OCI-LY7 (cell line): ENCODE measurements at regions not wholly inside any gene's neighbourhood (a gene's known extent, or its start where the extent isn't known, plus 50 kb on each side); places are given as distances from the start of the nearest gene placed in this dataset.

ENCODE experiments used
- BruUV-seq: library from RNA; stranded (reverse); fragments of 400-500 nt; replicated peaks from 2 replicates; lab custom pipeline; 2021; lab: Mats Ljungman, UMichigan
- CTCF ChIA-PET: fragments of 300-600 bp; sonication (Branson Sonifier 250); formaldehyde crosslinking; loops from one replicate; lab custom pipeline; 2022; ENCODE audit warnings: antibody characterized with exemption; ENCODE audit not compliant: unreplicated experiment; lab: Charles Lee
- POLR2A ChIA-PET: fragments of 300-600 bp; sonication (Branson Sonifier 250); formaldehyde crosslinking; loops from one replicate; lab custom pipeline; 2022; ENCODE audit warnings: antibody characterized with exemption; lab: Charles Lee
- DNase-seq: peaks from one replicate; pipeline ENCODE4 v3.0.0-alpha.2; 2015; ENCODE audit warnings: low spot score
- H2AFZ ChIP-seq: fragments of 200-600 bp; sonication (generic), shearing (Covaris generic); 2 replicates; pipeline ENCODE4 v1.6.1; 2014; ENCODE audit warnings: mild to moderate bottlenecking, antibody characterized with exemption, low read length, moderate library complexity
- H3K27ac ChIP-seq: fragments of 200-600 bp; sonication (generic); 2 replicates; pipeline ENCODE4 v1.5.1; 2014; ENCODE audit warnings: mixed run types, low read depth, mild to moderate bottlenecking, moderate library complexity, low read length, inconsistent platforms; ENCODE audit not compliant: poor library complexity, severe bottlenecking
- H3K36me3 ChIP-seq: fragments of 200-600 bp; sonication (generic); 2 replicates; pipeline ENCODE4 v1.6.1; 2014; ENCODE audit warnings: mild to moderate bottlenecking, antibody characterized with exemption, low read length, moderate library complexity, mixed read lengths; ENCODE audit not compliant: insufficient read depth
- H3K4me1 ChIP-seq: fragments of 200-600 bp; sonication (generic); 2 replicates; pipeline ENCODE4 v1.5.1; 2014; ENCODE audit warnings: mild to moderate bottlenecking, low read length; ENCODE audit not compliant: insufficient read depth, poor library complexity, severe bottlenecking
- H3K4me2 ChIP-seq: fragments of 200-600 bp; sonication (generic); 2 replicates; pipeline ENCODE4 v1.6.1; 2014; ENCODE audit warnings: mild to moderate bottlenecking, low read length
- H3K4me3 ChIP-seq: fragments of 200-600 bp; sonication (generic); 2 replicates; pipeline ENCODE4 v1.5.1; 2014; ENCODE audit warnings: mild to moderate bottlenecking, low read depth, low read length; ENCODE audit not compliant: poor library complexity, severe bottlenecking
- H3K79me2 ChIP-seq: fragments of 200-600 bp; sonication (generic); 2 replicates; pipeline ENCODE4 v1.6.1; 2016; ENCODE audit warnings: low read depth, mild to moderate bottlenecking, low read length, moderate library complexity, mixed read lengths; ENCODE audit not compliant: insufficient read depth
- H3K9me2 ChIP-seq: fragments of 200-600 bp; sonication (generic); 2 replicates; pipeline ENCODE4 v1.6.1; 2016; ENCODE audit warnings: mild to moderate bottlenecking, low read length, mixed read lengths; ENCODE audit not compliant: insufficient read depth
- H3K9me3 ChIP-seq: fragments of 200-600 bp; sonication (generic); 2 replicates; pipeline ENCODE4 v1.6.1; 2014; ENCODE audit warnings: mild to moderate bottlenecking, mixed run types, low read length, mixed read lengths
- H4K20me1 ChIP-seq: fragments of 200-600 bp; sonication (generic); 2 replicates; pipeline ENCODE4 v1.6.1; 2014; ENCODE audit warnings: mild to moderate bottlenecking, antibody characterized with exemption, low read length, moderate library complexity, mixed read lengths; ENCODE audit not compliant: insufficient read depth
- EZH2phosphoT487 ChIP-seq: fragments of 200-600 bp; sonication (generic); IDR thresholded peaks from 2 replicates; pipeline ENCODE4 v1.6.1; 2018; ENCODE audit warnings: low read depth, borderline replicate concordance, mild to moderate bottlenecking, mixed run types, antibody characterized with exemption, low read length, moderate library complexity, mixed read lengths
- intact Hi-C: fragments of 100-400 bp; cut with micrococcal nuclease; formaldehyde crosslinking; loops from one replicate; pipeline ENCODE4 v1.10.0; 2022; ENCODE audit not compliant: unreplicated experiment
- TF ChIP-seq, protein P1 (sequence below): fragments of 200-600 bp; sonication (generic); conservative IDR thresholded peaks from 2 replicates; pipeline ENCODE4 v1.5.1; 2014; ENCODE audit warnings: mild to moderate bottlenecking, antibody characterized with exemption, low read length, moderate library complexity, mixed read lengths

DNA sequence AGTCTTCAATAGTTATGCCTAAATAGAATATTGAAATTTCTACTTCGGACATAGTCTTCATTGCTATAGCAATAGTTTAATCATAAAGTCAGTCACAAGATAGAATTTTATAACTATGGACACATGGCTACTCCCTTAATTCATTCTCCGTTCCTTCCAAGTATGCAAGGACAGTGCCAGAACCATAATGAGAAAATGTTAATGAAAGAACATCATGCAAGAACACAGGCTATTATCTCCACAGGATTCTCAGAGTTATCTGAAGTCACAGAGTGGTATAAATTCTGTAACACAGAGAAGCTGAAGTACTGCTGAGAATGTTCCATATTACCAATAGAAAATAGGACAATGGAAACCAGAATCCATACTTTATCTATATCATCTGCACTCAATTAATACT is 826.2 kb downstream of the EPHA7 start:
- CTCF ChIA-PET = no interaction called here
- POLR2A ChIA-PET = no interaction called here
- TF ChIP-seq, protein P1, sequence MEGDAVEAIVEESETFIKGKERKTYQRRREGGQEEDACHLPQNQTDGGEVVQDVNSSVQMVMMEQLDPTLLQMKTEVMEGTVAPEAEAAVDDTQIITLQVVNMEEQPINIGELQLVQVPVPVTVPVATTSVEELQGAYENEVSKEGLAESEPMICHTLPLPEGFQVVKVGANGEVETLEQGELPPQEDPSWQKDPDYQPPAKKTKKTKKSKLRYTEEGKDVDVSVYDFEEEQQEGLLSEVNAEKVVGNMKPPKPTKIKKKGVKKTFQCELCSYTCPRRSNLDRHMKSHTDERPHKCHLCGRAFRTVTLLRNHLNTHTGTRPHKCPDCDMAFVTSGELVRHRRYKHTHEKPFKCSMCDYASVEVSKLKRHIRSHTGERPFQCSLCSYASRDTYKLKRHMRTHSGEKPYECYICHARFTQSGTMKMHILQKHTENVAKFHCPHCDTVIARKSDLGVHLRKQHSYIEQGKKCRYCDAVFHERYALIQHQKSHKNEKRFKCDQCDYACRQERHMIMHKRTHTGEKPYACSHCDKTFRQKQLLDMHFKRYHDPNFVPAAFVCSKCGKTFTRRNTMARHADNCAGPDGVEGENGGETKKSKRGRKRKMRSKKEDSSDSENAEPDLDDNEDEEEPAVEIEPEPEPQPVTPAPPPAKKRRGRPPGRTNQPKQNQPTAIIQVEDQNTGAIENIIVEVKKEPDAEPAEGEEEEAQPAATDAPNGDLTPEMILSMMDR = no peak
- no peak for TF ChIP-seq EZH2phosphoT487
- no peaks in the 10 kb centered on the region for H3K79me2 ChIP-seq
- H3K4me3 ChIP-seq = no peak overlapping the region
- H2AFZ ChIP-seq = no peak overlapping the region
- H3K4me2 ChIP-seq = no peak overlapping the region
- no peaks in the 10 kb centered on the region for H3K36me3 ChIP-seq
- no peak for DNase-seq
- no TSS peak for BruUV-seq
- no peaks in the 10 kb centered on the region for H4K20me1 ChIP-seq
- H3K27ac ChIP-seq = no peak overlapping the region
- intact Hi-C loops = no loop called here
- H3K9me3 ChIP-seq = no peaks in the 10 kb centered on the region
- no peaks in the 10 kb centered on the region for H3K9me2 ChIP-seq
- no peaks in the 10 kb centered on the region for H3K4me1 ChIP-seq

GRCh38 chr6:92589996-92590395 is 829.4 kb downstream of the EPHA7 start:
- Histone ChIP-seq H3K4me2 (no peak overlapping the region), H3K27ac (no peak overlapping the region), H4K20me1 (no peaks in the 10 kb centered on the region), H2AFZ (no peak overlapping the region), H3K4me3 (no peak overlapping the region), H3K79me2 (no peaks in the 10 kb centered on the region), H3K9me2 (no peaks in the 10 kb centered on the region), H3K4me1 (no peaks in the 10 kb centered on the region), H3K36me3 (no peaks in the 10 kb centered on the region), H3K9me3 (no peaks in the 10 kb centered on the region)
- ChIA-PET CTCF (no interaction called here), POLR2A (no interaction called here)
- TF ChIP-seq, protein P1 = no peak
- no peak for TF ChIP-seq EZH2phosphoT487
- DNase-seq = no peak
- intact Hi-C loops = no loop called here
- no TSS peak for BruUV-seq

- TF ChIP-seq, protein P1 = no peak
- TF ChIP-seq EZH2phosphoT487 = no peak
- POLR2A ChIA-PET = no interaction called here
- Histone ChIP-seq H3K9me3 (no peaks in the 10 kb centered on the region), H3K36me3 (no peaks in the 10 kb centered on the region), H3K9me2 (no peaks in the 10 kb centered on the region), H3K79me2 (no peaks in the 10 kb centered on the region), H4K20me1 (no peaks in the 10 kb centered on the region), H3K4me2 (no peak overlapping the region), H2AFZ (no peak overlapping the region), H3K27ac (no peak overlapping the region), H3K4me3 (no peak overlapping the region), H3K4me1 (no peaks in the 10 kb centered on the region)
- BruUV-seq = no TSS peak
- DNase-seq = no peak
- intact Hi-C loops = no loop called here
- CTCF ChIA-PET = no interaction called here
Observed at GRCh38 chr6:92588148-92588547, 831.2 kb downstream of the EPHA7 start.
